Heart right ventricle (tissue), 16 donors: ENCODE measurements at regions not wholly inside any gene's neighbourhood (a gene's known extent, or its start where the extent isn't known, plus 50 kb on each side); places are given as distances from the start of the nearest gene placed in this dataset.
"Not testable (repeated sequence)": the region's sequence is repeated elsewhere in the genome, so short reads cannot be mapped to it uniquely, and the experiment has no call there.

Experiments used
- ATAC-seq, 8 donors: fragments of 200-7000 bp; cut with Tn5 transposase; one replicate each; pipeline ENCODE4 v1.9.1; 2020; ENCODE audit warnings: mild to moderate bottlenecking in 8 of 8, moderate library complexity in 8 of 8, moderate number of reproducible peaks in 1 of 8
- DNase-seq, 2 donors: peaks; one replicate each; pipeline ENCODE4 v3.0.0-alpha.2; 2020
- H3K27ac ChIP-seq, 10 donors: fragments of 200-600 bp; sonication (generic) in 2 of 10; one replicate each; pipeline versions ENCODE4 v1.5.0 to v1.8.0; 2020 to 2022; ENCODE audit warnings: mild to moderate bottlenecking in 3 of 10
- H3K27me3 ChIP-seq, 7 donors: fragments of 200-600 bp; one replicate each; pipeline ENCODE4 v1.8.0; 2021 to 2022; ENCODE audit warnings: mild to moderate bottlenecking in 2 of 7
- H3K36me3 ChIP-seq, 9 donors: fragments of 200-600 bp; sonication (generic) in 1 of 9; one replicate each; pipeline versions ENCODE4 v1.5.0 to v1.8.0; 2020 to 2022; ENCODE audit warnings: mild to moderate bottlenecking in 2 of 9
- H3K4me1 ChIP-seq, 9 donors: fragments of 200-600 bp; sonication (generic) in 1 of 9; one replicate each; pipeline versions ENCODE4 v1.5.0 to v1.8.0; 2020 to 2022; ENCODE audit warnings: mild to moderate bottlenecking in 4 of 9
- H3K4me3 ChIP-seq, 10 donors: fragments of 200-600 bp; sonication (generic) in 2 of 10; one replicate each; pipeline versions ENCODE4 v1.5.0 to v1.8.0; 2020 to 2022; ENCODE audit warnings: mild to moderate bottlenecking in 7 of 10, moderate library complexity in 2 of 10
- H3K9me3 ChIP-seq, 11 donors: fragments of 200-600 bp in 10 of 11; sonication (generic) in 2 of 11; one replicate each; pipeline versions ENCODE4 v1.5.0 to v1.8.0; 2013 to 2022; ENCODE audit warnings: mild to moderate bottlenecking in 2 of 11, control low read depth in 1 of 11, moderate library complexity in 1 of 11
- CTCF ChIP-seq, 9 donors: fragments of 200-600 bp; sonication (generic) in 2 of 9; IDR thresholded peaks; one replicate each; pipeline versions ENCODE4 v1.5.0 to v1.8.0; 2021 to 2022; ENCODE audit warnings: antibody characterized with exemption in 9 of 9, mild to moderate bottlenecking in 5 of 9, moderate library complexity in 1 of 9
- WGBS, 2 donors: extraction: QIAGEN DNeasy Blood & Tissue Kit; methylation state at CpG; one replicate each; pipeline ENCODE4 v1.1.7; 2013; ENCODE audit warnings: inconsistent platforms in 1 of 2; 5-methylcytosine and 5-hydroxymethylcytosine counted together
- intact Hi-C, 10 donors: fragments of 100-400 bp; cut with DNase I; formaldehyde crosslinking; loops; one replicate each; pipeline versions ENCODE4 v1.11.1 to v1.14.2; 2022
- donor health status: Arrhythmogenic right ventricular cardiomyopathy.
- donor health status: ischemic (EF 13 %, LVEDD 7.1; RV severe dilation, severe dysfunction).
- donor health status: healthy with polysubstance abuse.
- donor health status: DM: no; HTN: yes; CAD: no.
- donor health status: DM: no; HTN: no; CAD: no.
- donor health status: ischemic (EF 25% LVEDD 6.9; RV normal size, moderate dysfunction).
- donor health status: ischemic (EF 25% LVEDD 5.7; RV mildly dilated, moderate dysfunction).
- donor health status: healthy.
- donor health status: DM: yes; HTN: yes; CAD: no.
- donor health status: Ischemic cardiomyopathy.
- donor health status: ischemic (EF 35%, LVEDD 5.7; RV mildly dilated, moderate dysfunction).
- donor health status: nonischemic (EF 11% LVEDD 7.7; RV severe dilation, severe dysfunction).
- donor health status: DM: yes; HTN: yes; CAD: no.
- donor health status: PGD.
- donor health status: ischemic (EF 29% LVEDD 5.4; RV normal size, mild dysfunction).
- donor health status: nonischemic (EF 23%, LVEDD 6.1; RV moderate dilation, normal function).

DNA sequence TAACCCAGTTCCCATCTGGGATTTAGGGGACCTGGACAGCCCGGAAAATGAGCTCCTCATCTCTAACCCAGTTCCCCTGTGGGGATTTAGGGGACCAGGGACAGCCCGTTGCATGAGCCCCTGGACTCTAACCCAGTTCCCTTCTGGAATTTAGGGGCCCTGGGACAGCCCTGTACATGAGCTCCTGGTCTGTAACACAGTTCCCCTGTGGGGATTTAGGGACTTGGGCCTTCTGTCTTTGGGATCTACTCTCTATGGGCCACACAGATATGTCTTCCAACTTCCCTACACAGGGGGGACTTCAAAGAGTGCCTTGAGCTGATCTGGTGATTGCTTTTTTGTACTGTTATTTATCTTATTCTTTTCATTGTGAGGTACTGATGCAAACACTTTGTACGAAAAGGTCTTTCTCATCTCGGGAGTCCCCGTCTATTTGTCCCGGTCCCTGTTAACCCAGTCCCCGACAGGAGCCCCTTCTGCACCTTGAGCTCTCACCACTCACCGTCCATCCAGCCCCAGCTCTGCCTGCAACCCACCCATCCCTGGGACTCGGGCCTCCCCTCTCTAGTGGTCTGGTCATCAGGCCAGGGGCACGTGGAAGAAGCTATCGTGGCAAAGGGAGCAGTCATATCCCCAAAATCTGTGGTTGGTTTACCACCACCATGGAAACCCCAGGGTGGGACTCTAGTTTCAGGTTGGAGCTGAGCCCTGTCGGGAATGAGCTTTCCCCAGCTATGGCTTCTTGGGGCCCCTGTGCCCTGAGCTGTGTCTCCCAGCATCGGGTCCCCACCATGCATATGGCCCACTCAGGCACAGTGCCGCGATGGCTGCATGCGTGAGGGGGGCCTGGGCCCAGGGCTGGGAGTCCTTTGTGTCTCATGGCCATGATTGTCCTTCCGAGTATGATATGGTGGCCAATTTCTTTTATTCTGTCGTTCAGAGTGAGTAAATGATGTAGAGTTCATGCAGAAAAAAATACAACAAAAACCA lies 270.4 kb upstream of the PLCXD1 start:
- intact Hi-C loops, H3K36me3 ChIP-seq, H3K27ac ChIP-seq, DNase-seq, H3K4me1 ChIP-seq, H3K9me3 ChIP-seq, H3K4me3 ChIP-seq, H3K27me3 ChIP-seq: not testable (repeated sequence)
- ATAC-seq: peak in 2 of 8 donors; percentile 22 to 91
- WGBS, 2 donors: 86 to 91% methylated on average over 2 of the region's 18 CpGs

- H3K4me3 ChIP-seq, H3K4me1 ChIP-seq, H3K27me3 ChIP-seq, DNase-seq, H3K9me3 ChIP-seq, intact Hi-C loops, H3K27ac ChIP-seq, H3K36me3 ChIP-seq: not testable (repeated sequence)
- 81% methylated on average over 17 of the region's 45 CpGs; no CpG with 5 or more reads in 1 of the 2 donors for WGBS, 2 donors
- ATAC-seq: peak in 5 of 8 donors; percentile 11 to 73 (median 28)
Measured at GRCh38 chrX:13821-14443, 267.2 kb upstream of the PLCXD1 start.

- ATAC-seq, intact Hi-C loops: not testable (repeated sequence)
- 94% methylated on average over 13 of the region's 39 CpGs; no CpG with 5 or more reads in 1 of the 2 donors for WGBS, 2 donors
Measured at GRCh38 chrX:14452-14851, 266.7 kb upstream of the PLCXD1 start.

GRCh38 chrX:18768-19454 lies 262.3 kb upstream of the PLCXD1 start:
- DNase-seq (peak; percentile 24 to 77), ATAC-seq (peak; percentile 61 to 99 (median 96))
- H3K27me3 ChIP-seq, H3K4me1 ChIP-seq, H3K4me3 ChIP-seq, H3K27ac ChIP-seq, H3K36me3 ChIP-seq, H3K9me3 ChIP-seq, intact Hi-C loops: not testable (repeated sequence)
- WGBS, 2 donors: 1 to 80% methylated on average over 7 to 9 of the region's 47 CpGs

More at GRCh38 chrX:14452-14851, 266.7 kb upstream of the PLCXD1 start:
- not testable (repeated sequence) for H3K36me3 ChIP-seq, H3K27me3 ChIP-seq, DNase-seq, H3K4me1 ChIP-seq, H3K9me3 ChIP-seq, H3K4me3 ChIP-seq, H3K27ac ChIP-seq

- ATAC-seq: peak in 5 of 8 donors; percentile 9 to 85 (median 53)
- WGBS, 2 donors: 9% methylated on average over 4 of the region's 41 CpGs; no CpG with 5 or more reads in 1 of the 2 donors
- peak overlapping the region in 4 of 10 donors; percentile 28 to 42 (median 37) for H3K4me3 ChIP-seq
- H3K9me3 ChIP-seq, H3K27ac ChIP-seq, H3K4me1 ChIP-seq, DNase-seq, H3K27me3 ChIP-seq, intact Hi-C loops, H3K36me3 ChIP-seq: not testable (repeated sequence)
Measured at GRCh38 chrX:19455-19827, 261.7 kb upstream of the PLCXD1 start.

DNA sequence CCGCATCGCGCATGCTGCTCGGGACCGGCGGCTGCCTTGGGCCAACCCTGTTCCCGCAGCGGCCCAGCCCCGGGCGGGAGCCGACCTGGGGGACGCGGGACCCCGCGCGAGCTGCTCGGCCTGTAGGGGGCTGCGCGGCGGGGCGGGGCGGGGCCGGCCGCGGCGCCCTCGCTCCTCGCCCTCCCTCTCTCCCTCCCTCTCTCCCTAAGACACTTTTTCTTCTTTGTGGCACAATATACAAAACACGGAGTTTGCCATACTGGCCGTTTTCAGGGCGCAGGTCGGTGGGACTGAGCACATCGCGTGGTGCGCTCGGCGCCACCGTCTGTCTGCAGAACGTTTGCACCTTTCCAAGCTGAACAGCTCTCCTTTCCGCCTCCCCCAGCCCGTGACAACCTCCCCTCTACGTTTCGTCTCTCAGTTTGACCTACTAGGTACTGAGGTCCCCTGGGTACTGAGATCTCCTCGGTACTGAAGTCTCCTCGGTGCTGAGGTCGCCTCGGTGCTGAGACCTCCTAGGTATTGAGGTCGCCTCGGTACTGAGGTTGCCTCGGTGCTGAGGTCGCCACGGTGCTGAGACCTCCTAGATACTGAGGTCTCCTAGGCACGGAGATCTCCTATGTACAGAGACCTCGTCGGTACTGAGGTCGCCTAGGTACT lies 261.1 kb upstream of the PLCXD1 start:
- 27% methylated on average over 45 of the region's 56 CpGs; no CpG with 5 or more reads in 1 of the 2 donors for WGBS, 2 donors
- Histone ChIP-seq H3K4me1 (no peaks in the 10 kb centered on the region), H3K27ac (no peak overlapping the region), H3K27me3 (no peaks in the 10 kb centered on the region), H3K9me3 (no peaks in the 10 kb centered on the region), H3K4me3 (peak overlapping the region in 4 of 10 donors; percentile 25 to 42 (median 33)), H3K36me3 (no peaks in the 10 kb centered on the region)
- no peak for DNase-seq
- intact Hi-C loops: no loop called here
- ATAC-seq: peak in 1 of 8 donors; percentile 31
- TF ChIP-seq CTCF (IDR thresholded peaks at IDR 0.05): no peak

DNA sequence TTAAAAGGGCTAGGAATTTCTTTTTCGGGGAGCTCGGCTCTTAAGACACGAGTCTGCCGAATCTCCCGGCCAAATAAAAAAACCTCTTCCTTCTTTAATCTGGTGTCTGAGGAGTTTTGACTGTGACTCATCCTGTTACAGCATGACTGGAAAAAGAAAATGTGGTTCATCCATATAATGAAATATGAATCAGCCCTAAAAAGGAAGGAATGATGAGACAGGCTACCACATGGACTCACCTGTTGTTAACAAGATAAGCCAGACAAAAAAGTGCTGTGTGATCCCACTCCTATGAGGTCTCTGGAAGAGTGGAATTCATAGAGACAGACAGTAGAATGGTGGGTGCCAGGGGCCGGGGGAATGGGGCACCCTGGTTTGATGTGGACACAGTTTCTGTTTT lies 257.0 kb upstream of the PLCXD1 start:
- H3K27ac ChIP-seq, H3K4me1 ChIP-seq, intact Hi-C loops, ATAC-seq, H3K27me3 ChIP-seq, H3K36me3 ChIP-seq, H3K4me3 ChIP-seq, DNase-seq, H3K9me3 ChIP-seq: not testable (repeated sequence)
- WGBS, 2 donors: no CpG with 5 or more reads among the region's 6 CpGs
